Effector memory CD8-positive, alpha-beta T cell (primary cell): ENCODE measurements at regions not wholly inside any gene's neighbourhood (a gene's known extent, or its start where the extent isn't known, plus 50 kb on each side); places are given as distances from the start of the nearest gene placed in this dataset.

ENCODE experiments used
- ATAC-seq: fragments of 150-1000 bp; cut with Tn5 transposase; replicated peaks from 2 replicates; pipeline ENCODE4 v1.10.0; 2021; ENCODE audit warnings: mild to moderate bottlenecking, moderate library complexity
- DNase-seq, 3 experiments: peaks; one replicate each; pipeline ENCODE4 v3.0.0; 2021
- H3K27ac Mint-ChIP-seq, 2 donors: one replicate each; pipeline ENCODE4 v1.8.0; 2022; ENCODE audit warnings: mild to moderate bottlenecking in 2 of 2, mixed read lengths in 2 of 2, moderate library complexity in 2 of 2
- H3K27me3 Mint-ChIP-seq, 2 donors: one replicate each; pipeline ENCODE4 v1.8.0; 2022; ENCODE audit warnings: mixed read lengths in 2 of 2
- H3K36me3 Mint-ChIP-seq: one replicate; pipeline ENCODE4 v1.8.0; 2022; ENCODE audit warnings: mild to moderate bottlenecking, moderate library complexity, mixed read lengths; ENCODE audit not compliant: insufficient read depth
- H3K4me1 Mint-ChIP-seq, 2 donors: one replicate each; pipeline ENCODE4 v1.8.0; 2022; ENCODE audit warnings: low read depth in 2 of 2, mixed read lengths in 2 of 2
- H3K4me3 Mint-ChIP-seq, 2 donors: one replicate each; pipeline ENCODE4 v1.8.0; 2022; ENCODE audit warnings: mild to moderate bottlenecking in 2 of 2, mixed read lengths in 2 of 2, moderate library complexity in 2 of 2
- H3K9me3 Mint-ChIP-seq, 2 donors: one replicate each; pipeline ENCODE4 v1.8.0; 2022; ENCODE audit warnings: mixed read lengths in 2 of 2

DNA sequence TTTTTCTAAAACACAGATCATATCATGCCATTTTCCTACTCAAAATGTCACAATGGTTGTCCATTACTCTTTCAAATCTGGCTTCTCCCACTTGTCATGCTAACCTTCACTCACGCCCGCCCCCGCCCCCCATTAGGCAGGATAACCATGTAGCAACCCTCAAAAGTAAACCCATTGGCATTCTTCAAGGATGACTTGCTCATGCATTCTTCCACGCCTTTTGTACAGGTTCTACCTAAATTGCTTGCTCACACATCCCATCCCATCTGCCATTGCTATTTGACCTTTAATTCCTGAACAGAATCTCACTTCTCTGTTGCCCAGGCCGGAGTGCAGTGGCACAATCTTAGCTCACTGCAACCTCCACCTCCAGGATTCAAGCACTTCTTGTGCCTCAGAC lies 389.3 kb downstream of the MCTP2 start:
- H3K9me3 Mint-ChIP-seq = no peaks in the 10 kb centered on the region
- ATAC-seq (no peak), DNase-seq (no peak)
- H3K27me3 Mint-ChIP-seq = peaks cover 8 to 11% of the 10 kb centered on the region in 2 donors
- H3K4me3 Mint-ChIP-seq = no peak overlapping the region
- no peaks in the 10 kb centered on the region for H3K36me3 Mint-ChIP-seq
- no peaks in the 10 kb centered on the region for H3K4me1 Mint-ChIP-seq
- no peak overlapping the region for H3K27ac Mint-ChIP-seq

GRCh38 chr15:94621736-94622135 lies 390.4 kb downstream of the MCTP2 start:
- peaks cover 8 to 11% of the 10 kb centered on the region in 2 donors for H3K27me3 Mint-ChIP-seq
- H3K4me1 Mint-ChIP-seq = no peaks in the 10 kb centered on the region
- ATAC-seq (no peak), DNase-seq (no peak)
- no peaks in the 10 kb centered on the region for H3K36me3 Mint-ChIP-seq
- H3K4me3 Mint-ChIP-seq = no peak overlapping the region
- no peak overlapping the region for H3K27ac Mint-ChIP-seq
- no peaks in the 10 kb centered on the region for H3K9me3 Mint-ChIP-seq

DNA sequence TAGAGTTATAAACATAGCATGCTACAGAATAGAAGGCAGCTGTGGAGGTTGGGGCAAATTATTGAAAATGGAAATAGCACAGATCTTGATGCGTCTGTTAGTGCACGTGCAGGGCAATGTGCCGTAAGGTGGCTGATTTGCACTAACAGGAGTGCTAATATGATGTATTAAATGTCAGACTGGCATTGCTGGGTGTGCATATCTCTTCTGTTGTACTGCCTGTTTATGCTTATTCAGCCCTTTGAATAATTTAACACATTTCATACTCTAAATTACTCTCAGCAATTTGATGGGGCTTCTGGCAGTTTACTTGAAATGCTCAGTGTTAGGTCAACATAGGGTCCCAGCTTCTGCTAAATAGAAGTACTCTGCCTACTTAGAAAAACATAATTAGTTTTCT lies 395.6 kb downstream of the MCTP2 start:
- peaks cover 0 to 6% of the 10 kb centered on the region in 2 donors for H3K4me1 Mint-ChIP-seq
- H3K9me3 Mint-ChIP-seq = no peaks in the 10 kb centered on the region
- no peak overlapping the region for H3K4me3 Mint-ChIP-seq
- H3K27ac Mint-ChIP-seq = no peak overlapping the region
- no peak for DNase-seq
- no peaks in the 10 kb centered on the region for H3K36me3 Mint-ChIP-seq
- peaks cover 0 to under 1% of the 10 kb centered on the region in 2 donors for H3K27me3 Mint-ChIP-seq
- ATAC-seq = no peak

- DNase-seq (no peak), ATAC-seq (no peak)
- H3K27me3 Mint-ChIP-seq = peaks cover 6 to 15% of the 10 kb centered on the region in 2 donors
- no peaks in the 10 kb centered on the region for H3K9me3 Mint-ChIP-seq
- no peak overlapping the region for H3K27ac Mint-ChIP-seq
- no peak overlapping the region for H3K4me3 Mint-ChIP-seq
- H3K4me1 Mint-ChIP-seq = peaks cover 0 to 6% of the 10 kb centered on the region in 2 donors
- H3K36me3 Mint-ChIP-seq = no peaks in the 10 kb centered on the region
Measured at GRCh38 chr15:94631608-94632007, 400.2 kb downstream of the MCTP2 start.

- ATAC-seq = no peak
- no peaks in the 10 kb centered on the region for H3K4me1 Mint-ChIP-seq
- no peak overlapping the region for H3K27ac Mint-ChIP-seq
- H3K4me3 Mint-ChIP-seq = no peak overlapping the region
- no peak for DNase-seq
- no peaks in the 10 kb centered on the region for H3K9me3 Mint-ChIP-seq
- H3K27me3 Mint-ChIP-seq = peaks cover 15 to 18% of the 10 kb centered on the region in 2 donors
- no peaks in the 10 kb centered on the region for H3K36me3 Mint-ChIP-seq
Measured at GRCh38 chr15:94638183-94638582, 406.8 kb downstream of the MCTP2 start.

- Mint-ChIP-seq H3K27me3 (peaks cover 15 to 20% of the 10 kb centered on the region in 2 donors), H3K9me3 (no peaks in the 10 kb centered on the region), H3K4me1 (no peaks in the 10 kb centered on the region), H3K27ac (no peak overlapping the region), H3K36me3 (no peaks in the 10 kb centered on the region), H3K4me3 (no peak overlapping the region)
- DNase-seq (no peak), ATAC-seq (no peak)
Measured at GRCh38 chr15:94639701-94640100, 408.3 kb downstream of the MCTP2 start.

DNA sequence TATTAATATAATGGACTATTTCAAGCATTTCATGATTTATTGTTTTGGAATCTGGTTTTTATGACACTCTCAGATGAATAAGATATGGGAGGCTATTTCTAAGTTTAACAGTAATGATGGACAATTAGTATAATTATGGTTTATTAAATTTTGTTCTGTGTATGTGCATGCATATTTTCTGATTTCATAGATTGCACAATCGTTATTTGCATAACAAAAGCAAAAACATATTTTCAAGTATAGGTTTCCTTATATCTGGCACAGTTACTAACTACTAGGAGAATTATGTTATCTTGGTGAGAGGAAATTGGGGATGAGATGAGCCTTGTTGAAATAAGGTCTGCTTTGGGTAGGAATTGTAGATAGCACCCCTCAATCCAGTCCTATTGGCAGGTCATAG lies 413.1 kb downstream of the MCTP2 start:
- ATAC-seq = no peak
- Mint-ChIP-seq H3K9me3 (no peaks in the 10 kb centered on the region), H3K27me3 (peaks cover 7 to 28% of the 10 kb centered on the region in 2 donors)

GRCh38 chr15:94653071-94653470 lies 421.7 kb downstream of the MCTP2 start:
- Mint-ChIP-seq H3K36me3 (no peaks in the 10 kb centered on the region), H3K27me3 (peaks cover 36 to 47% of the 10 kb centered on the region in 2 donors), H3K4me1 (no peaks in the 10 kb centered on the region), H3K4me3 (no peak overlapping the region), H3K27ac (no peak overlapping the region), H3K9me3 (no peaks in the 10 kb centered on the region)
- DNase-seq (no peak), ATAC-seq (no peak)

More for the DNA sequence above, 413.1 kb downstream of the MCTP2 start:
- Mint-ChIP-seq H3K4me1 (no peaks in the 10 kb centered on the region), H3K4me3 (no peak overlapping the region), H3K36me3 (no peaks in the 10 kb centered on the region), H3K27ac (no peak overlapping the region)
- no peak for DNase-seq

DNA sequence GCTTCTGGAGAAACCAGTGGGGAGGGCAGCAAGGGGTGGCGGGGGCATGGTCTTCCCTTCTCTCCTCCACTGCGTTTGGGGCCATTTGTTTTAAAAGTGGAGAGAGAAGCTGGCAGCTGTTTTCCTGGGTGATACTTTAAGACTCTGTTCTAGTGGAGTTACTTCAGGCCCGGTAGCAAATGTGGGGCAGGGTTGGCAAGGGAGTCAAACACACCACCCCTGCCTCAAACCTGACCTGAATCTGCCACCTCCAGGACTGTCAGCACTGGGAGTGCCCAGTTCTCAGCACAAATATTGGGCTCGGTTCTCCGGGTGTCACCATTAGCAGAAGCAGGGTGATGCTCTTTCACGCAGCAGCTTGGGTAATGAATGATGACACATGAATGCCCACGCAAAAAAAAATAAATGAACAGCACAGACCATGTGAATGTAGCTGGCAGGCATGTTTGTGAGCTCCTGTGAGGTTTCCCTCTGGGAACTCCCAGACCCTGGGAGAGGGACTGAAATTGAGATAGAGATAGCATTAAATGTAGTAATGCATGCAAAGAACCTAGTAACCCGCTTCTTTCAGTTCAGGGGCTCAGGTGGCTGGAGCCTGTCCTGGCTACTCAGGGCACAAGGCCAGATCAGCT lies 424.0 kb downstream of the MCTP2 start:
- Mint-ChIP-seq H3K27me3 (peaks cover 46 to 49% of the 10 kb centered on the region in 2 donors), H3K27ac (no peak overlapping the region), H3K4me1 (no peaks in the 10 kb centered on the region), H3K36me3 (no peaks in the 10 kb centered on the region), H3K9me3 (no peaks in the 10 kb centered on the region), H3K4me3 (no peak overlapping the region)
- DNase-seq (no peak), ATAC-seq (no peak)

DNA sequence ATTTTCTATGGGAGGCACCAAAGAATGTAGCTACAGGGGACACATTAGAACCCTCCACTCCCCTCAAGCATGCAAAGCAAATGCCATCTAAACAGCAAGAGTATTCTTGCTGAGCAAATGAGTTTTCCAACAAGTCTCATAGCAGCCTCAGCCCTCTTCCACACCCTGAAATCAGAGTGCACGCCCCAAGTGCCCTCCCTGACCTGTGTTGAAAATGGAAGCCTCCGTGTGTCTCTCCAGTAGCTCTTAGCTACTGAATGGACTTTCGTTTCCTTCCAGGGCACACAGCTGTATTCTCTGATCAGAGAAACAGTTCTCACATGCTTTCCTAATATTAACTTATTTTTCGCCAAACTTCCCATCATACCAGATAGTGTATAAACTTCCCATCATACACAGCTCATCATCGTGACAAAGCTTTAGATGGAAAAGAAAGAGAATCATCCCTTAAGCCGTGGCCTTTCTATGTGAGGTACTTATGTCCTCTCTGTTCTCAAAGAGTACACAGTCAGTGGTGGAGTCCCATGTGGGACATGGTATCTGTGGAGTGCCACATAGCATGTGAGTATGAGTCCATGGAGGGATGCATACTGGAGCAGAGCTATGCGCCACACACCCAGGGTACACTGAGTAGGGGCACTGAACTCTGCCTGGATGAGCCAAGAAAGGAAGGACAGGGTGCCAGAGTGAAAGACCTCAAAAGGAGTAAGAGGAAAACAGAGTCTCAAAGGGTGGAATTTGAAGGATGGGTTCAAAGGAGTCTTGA lies 434.5 kb downstream of the MCTP2 start:
- H3K9me3 Mint-ChIP-seq = no peaks in the 10 kb centered on the region
- peaks cover 39 to 60% of the 10 kb centered on the region in 2 donors for H3K27me3 Mint-ChIP-seq
- no peak overlapping the region for H3K4me3 Mint-ChIP-seq
- H3K4me1 Mint-ChIP-seq = no peaks in the 10 kb centered on the region
- ATAC-seq (no peak), DNase-seq (no peak)
- H3K36me3 Mint-ChIP-seq = no peaks in the 10 kb centered on the region
- H3K27ac Mint-ChIP-seq = no peak overlapping the region

GRCh38 chr15:94666553-94666952 lies 435.2 kb downstream of the MCTP2 start:
- Mint-ChIP-seq H3K27ac (no peak overlapping the region), H3K4me1 (no peaks in the 10 kb centered on the region), H3K36me3 (no peaks in the 10 kb centered on the region), H3K27me3 (peaks cover 45 to 60% of the 10 kb centered on the region in 2 donors), H3K9me3 (no peaks in the 10 kb centered on the region), H3K4me3 (no peak overlapping the region)
- no peak for ATAC-seq
- DNase-seq = no peak

- peaks cover 50 to 66% of the 10 kb centered on the region in 2 donors for H3K27me3 Mint-ChIP-seq
- H3K4me1 Mint-ChIP-seq = no peaks in the 10 kb centered on the region
- ATAC-seq (no peak), DNase-seq (no peak)
- no peak overlapping the region for H3K27ac Mint-ChIP-seq
- H3K36me3 Mint-ChIP-seq = no peaks in the 10 kb centered on the region
- no peak overlapping the region for H3K4me3 Mint-ChIP-seq
- H3K9me3 Mint-ChIP-seq = no peaks in the 10 kb centered on the region
Measured at GRCh38 chr15:94667109-94667508, 435.7 kb downstream of the MCTP2 start.

DNA sequence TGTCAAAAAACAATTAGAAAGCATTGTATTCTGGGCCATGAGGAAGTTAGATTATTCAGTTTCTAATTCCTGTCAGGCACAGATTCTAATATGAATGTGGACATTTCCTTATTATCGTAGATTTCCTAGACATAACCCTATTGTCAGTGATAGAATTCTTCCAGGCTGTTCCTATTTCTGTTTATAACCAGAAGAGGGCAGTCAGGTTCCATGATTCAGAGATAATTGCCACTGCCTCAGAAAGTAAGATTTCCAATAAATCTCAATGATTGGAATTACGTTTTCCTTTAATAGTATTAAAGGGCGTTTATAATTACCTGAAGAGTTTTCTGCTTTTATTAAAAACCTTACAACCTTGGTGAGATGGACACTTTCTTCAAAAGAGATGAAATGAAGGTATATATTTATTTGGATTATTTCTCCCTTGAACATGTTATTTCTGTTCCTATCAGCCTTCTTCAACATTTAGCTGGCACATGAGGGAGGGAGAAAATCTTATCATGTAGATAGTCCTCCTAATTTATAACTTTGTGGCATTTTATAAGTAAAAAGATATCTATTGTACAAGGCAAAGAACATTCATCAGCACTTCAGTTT lies 439.2 kb downstream of the MCTP2 start:
- no peaks in the 10 kb centered on the region for H3K36me3 Mint-ChIP-seq
- peaks cover 49 to 69% of the 10 kb centered on the region in 2 donors for H3K27me3 Mint-ChIP-seq
- DNase-seq (no peak), ATAC-seq (no peak)
- no peak overlapping the region for H3K27ac Mint-ChIP-seq
- no peaks in the 10 kb centered on the region for H3K4me1 Mint-ChIP-seq
- H3K4me3 Mint-ChIP-seq = no peak overlapping the region
- H3K9me3 Mint-ChIP-seq = no peaks in the 10 kb centered on the region
